ENCODE measurements at regions not wholly inside any gene's neighbourhood (a gene's known extent, or its start where the extent isn't known, plus 50 kb on each side); places are given as distances from the start of the nearest gene placed in this dataset.
A peak's percentile ranks its signal among the peaks of the same experiment; 100 is the strongest.

- no peak for ATAC-seq
- Mint-ChIP-seq H3K9me3 (peaks cover 20% of the 10 kb centered on the region), H3K27me3 (ENCODE audit: low read depth) (peaks cover 2% of the 10 kb centered on the region), H3K36me3 (ENCODE audit: insufficient read depth) (no peaks in the 10 kb centered on the region), H3K4me3 (no peak overlapping the region), H3K4me1 (ENCODE audit: low read depth) (no peaks in the 10 kb centered on the region)
- no peak for DNase-seq
Observed at GRCh38 chr5:8470489-8470888, 601.5 kb downstream of the MTRR start.

- Mint-ChIP-seq H3K9me3 (peaks cover 20% of the 10 kb centered on the region), H3K27me3 (ENCODE audit: low read depth) (peaks cover 2% of the 10 kb centered on the region), H3K4me1 (ENCODE audit: low read depth) (no peaks in the 10 kb centered on the region), H3K36me3 (ENCODE audit: insufficient read depth) (no peaks in the 10 kb centered on the region), H3K4me3 (no peak overlapping the region)
- no peak for DNase-seq
- ATAC-seq, result no peak
Observed at GRCh38 chr5:8471581-8471980, 602.6 kb downstream of the MTRR start.

- Mint-ChIP-seq H3K27me3 (ENCODE audit: low read depth) (peaks cover 2% of the 10 kb centered on the region), H3K4me1 (ENCODE audit: low read depth) (no peaks in the 10 kb centered on the region), H3K4me3 (no peak overlapping the region), H3K9me3 (peaks cover 16% of the 10 kb centered on the region), H3K36me3 (ENCODE audit: insufficient read depth) (no peaks in the 10 kb centered on the region)
- DNase-seq (no peak), ATAC-seq (no peak)
Observed at GRCh38 chr5:8473016-8473415, 604.1 kb downstream of the MTRR start.

- Mint-ChIP-seq H3K4me3 (no peak overlapping the region), H3K4me1 (ENCODE audit: low read depth) (no peaks in the 10 kb centered on the region), H3K9me3 (peaks cover 16% of the 10 kb centered on the region), H3K27me3 (ENCODE audit: low read depth) (peaks cover 2% of the 10 kb centered on the region), H3K36me3 (ENCODE audit: insufficient read depth) (no peaks in the 10 kb centered on the region)
- DNase-seq, result no peak
- no peak for ATAC-seq
Observed at GRCh38 chr5:8473827-8474568, 605.0 kb downstream of the MTRR start.

GRCh38 chr5:8474569-8474930 lies 605.6 kb downstream of the MTRR start:
- no peaks in the 10 kb centered on the region for H3K36me3 Mint-ChIP-seq (ENCODE audit: insufficient read depth)
- H3K4me3 Mint-ChIP-seq, result no peak overlapping the region
- no peaks in the 10 kb centered on the region for H3K4me1 Mint-ChIP-seq (ENCODE audit: low read depth)
- DNase-seq (no peak), ATAC-seq (no peak)
- H3K27me3 Mint-ChIP-seq (ENCODE audit: low read depth), result peaks cover 2% of the 10 kb centered on the region
- peaks cover 15% of the 10 kb centered on the region for H3K9me3 Mint-ChIP-seq

GRCh38 chr5:8478326-8478725 lies 609.4 kb downstream of the MTRR start:
- no peaks in the 10 kb centered on the region for H3K4me1 Mint-ChIP-seq (ENCODE audit: low read depth)
- H3K36me3 Mint-ChIP-seq (ENCODE audit: insufficient read depth), result no peaks in the 10 kb centered on the region
- ATAC-seq (peak in 1 of 2 donors; percentile 37), DNase-seq (no peak)
- H3K9me3 Mint-ChIP-seq, result no peaks in the 10 kb centered on the region
- no peak overlapping the region for H3K4me3 Mint-ChIP-seq
- H3K27me3 Mint-ChIP-seq (ENCODE audit: low read depth), result no peaks in the 10 kb centered on the region

- Mint-ChIP-seq H3K4me3 (no peak overlapping the region), H3K27me3 (ENCODE audit: low read depth) (no peaks in the 10 kb centered on the region), H3K9me3 (no peaks in the 10 kb centered on the region), H3K36me3 (ENCODE audit: insufficient read depth) (no peaks in the 10 kb centered on the region), H3K4me1 (ENCODE audit: low read depth) (no peaks in the 10 kb centered on the region)
- ATAC-seq (no peak), DNase-seq (no peak)
Observed at GRCh38 chr5:8481007-8481406, 612.1 kb downstream of the MTRR start.

- DNase-seq (no peak), ATAC-seq (no peak)
- Mint-ChIP-seq H3K4me3 (no peak overlapping the region), H3K27me3 (ENCODE audit: low read depth) (peaks cover 1% of the 10 kb centered on the region), H3K4me1 (ENCODE audit: low read depth) (no peaks in the 10 kb centered on the region), H3K9me3 (peaks cover 21% of the 10 kb centered on the region), H3K36me3 (ENCODE audit: insufficient read depth) (no peaks in the 10 kb centered on the region)
Observed at GRCh38 chr5:8491254-8491653, 622.3 kb downstream of the MTRR start.

GRCh38 chr5:8493176-8493575 lies 624.2 kb downstream of the MTRR start:
- no peaks in the 10 kb centered on the region for H3K36me3 Mint-ChIP-seq (ENCODE audit: insufficient read depth)
- no peak for ATAC-seq
- peaks cover 36% of the 10 kb centered on the region for H3K9me3 Mint-ChIP-seq
- H3K27me3 Mint-ChIP-seq (ENCODE audit: low read depth), result peaks cover 1% of the 10 kb centered on the region
- no peak for DNase-seq
- H3K4me1 Mint-ChIP-seq (ENCODE audit: low read depth), result no peaks in the 10 kb centered on the region
- no peak overlapping the region for H3K4me3 Mint-ChIP-seq

- ATAC-seq, result no peak
Observed at GRCh38 chr5:8500426-8500825, 631.5 kb downstream of the MTRR start.

GRCh38 chr5:8505196-8505595 lies 636.2 kb downstream of the MTRR start:
- DNase-seq (no peak), ATAC-seq (no peak)
- Mint-ChIP-seq H3K4me3 (no peak overlapping the region), H3K27me3 (ENCODE audit: low read depth) (no peaks in the 10 kb centered on the region), H3K9me3 (no peaks in the 10 kb centered on the region), H3K36me3 (ENCODE audit: insufficient read depth) (no peaks in the 10 kb centered on the region), H3K4me1 (ENCODE audit: low read depth) (no peaks in the 10 kb centered on the region)

More at GRCh38 chr5:8500426-8500825, 631.5 kb downstream of the MTRR start:
- no peak for DNase-seq
- H3K4me3 Mint-ChIP-seq, result no peak overlapping the region
- H3K36me3 Mint-ChIP-seq (ENCODE audit: insufficient read depth), result no peaks in the 10 kb centered on the region
- H3K9me3 Mint-ChIP-seq, result peaks cover 31% of the 10 kb centered on the region
- H3K4me1 Mint-ChIP-seq (ENCODE audit: low read depth), result no peaks in the 10 kb centered on the region
- H3K27me3 Mint-ChIP-seq (ENCODE audit: low read depth), result no peaks in the 10 kb centered on the region

GRCh38 chr5:8508231-8508630 lies 639.3 kb downstream of the MTRR start:
- Mint-ChIP-seq H3K4me3 (no peak overlapping the region), H3K36me3 (ENCODE audit: insufficient read depth) (no peaks in the 10 kb centered on the region), H3K27me3 (ENCODE audit: low read depth) (no peaks in the 10 kb centered on the region), H3K4me1 (ENCODE audit: low read depth) (no peaks in the 10 kb centered on the region), H3K9me3 (no peaks in the 10 kb centered on the region)
- no peak for ATAC-seq
- no peak for DNase-seq

GRCh38 chr5:8516356-8516755 lies 647.4 kb downstream of the MTRR start:
- H3K4me3 Mint-ChIP-seq, result no peak overlapping the region
- peaks cover 9% of the 10 kb centered on the region for H3K9me3 Mint-ChIP-seq
- no peak for DNase-seq
- no peaks in the 10 kb centered on the region for H3K36me3 Mint-ChIP-seq (ENCODE audit: insufficient read depth)
- ATAC-seq, result no peak
- H3K27me3 Mint-ChIP-seq (ENCODE audit: low read depth), result no peaks in the 10 kb centered on the region
- no peaks in the 10 kb centered on the region for H3K4me1 Mint-ChIP-seq (ENCODE audit: low read depth)

GRCh38 chr5:8517456-8517855 lies 648.5 kb downstream of the MTRR start:
- DNase-seq, result no peak
- Mint-ChIP-seq H3K27me3 (ENCODE audit: low read depth) (no peaks in the 10 kb centered on the region), H3K4me3 (no peak overlapping the region), H3K9me3 (peaks cover 9% of the 10 kb centered on the region), H3K4me1 (ENCODE audit: low read depth) (no peaks in the 10 kb centered on the region), H3K36me3 (ENCODE audit: insufficient read depth) (no peaks in the 10 kb centered on the region)
- ATAC-seq, result no peak

- Mint-ChIP-seq H3K4me1 (ENCODE audit: low read depth) (no peaks in the 10 kb centered on the region), H3K36me3 (ENCODE audit: insufficient read depth) (no peaks in the 10 kb centered on the region), H3K4me3 (no peak overlapping the region), H3K9me3 (peaks cover 4% of the 10 kb centered on the region), H3K27me3 (ENCODE audit: low read depth) (no peaks in the 10 kb centered on the region)
- ATAC-seq, result no peak
- DNase-seq, result no peak
Observed at GRCh38 chr5:8520917-8521316, 652.0 kb downstream of the MTRR start.
